ENCODE measurements at regions not wholly inside any gene's neighbourhood (a gene's known extent, or its start where the extent isn't known, plus 50 kb on each side); places are given as distances from the start of the nearest gene placed in this dataset.

DNA sequence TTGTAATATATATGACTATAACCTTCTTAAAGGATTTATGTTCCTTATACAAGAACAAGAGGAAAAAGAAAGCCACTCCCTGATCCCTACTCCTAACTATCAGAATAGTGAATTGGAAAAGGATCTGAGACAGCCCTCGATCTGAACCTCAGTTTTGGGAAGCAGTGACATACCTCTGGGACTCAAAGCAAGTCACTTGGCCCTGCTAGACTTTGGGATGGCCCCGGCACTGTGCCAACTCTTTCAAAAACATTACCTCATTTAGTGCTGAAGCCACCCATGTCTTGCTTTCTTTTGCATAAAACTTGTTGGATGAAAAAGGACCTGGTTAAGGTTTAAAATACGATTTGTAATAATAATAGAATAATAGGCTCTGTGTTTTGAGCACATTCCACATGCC, 447.3 kb downstream of the FGF9 start:
- no peak overlapping the region for H3K27ac Mint-ChIP-seq
- H3K9me3 Mint-ChIP-seq, result peaks cover 3% of the 10 kb centered on the region

DNA sequence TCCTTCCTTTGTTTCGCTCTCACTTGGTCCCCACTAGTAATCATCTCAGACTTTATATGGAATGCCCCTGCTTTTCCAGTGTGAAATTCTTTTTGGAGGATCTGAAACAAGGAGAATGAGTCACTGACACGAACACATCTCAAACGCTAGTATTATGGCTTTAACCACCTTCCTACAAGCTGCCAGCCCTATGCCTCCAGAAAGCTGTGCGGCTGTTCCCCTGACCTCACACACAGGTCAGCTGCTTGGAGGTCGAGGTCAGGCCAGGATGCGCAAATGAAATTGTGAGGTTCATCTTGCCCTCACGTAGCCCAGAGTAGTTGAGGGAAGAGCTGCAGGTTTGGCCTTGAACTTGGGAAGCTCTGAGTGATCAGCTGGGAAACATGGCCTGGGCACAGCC, 449.8 kb downstream of the FGF9 start:
- Mint-ChIP-seq H3K9me3 (no peaks in the 10 kb centered on the region), H3K36me3 (no peaks in the 10 kb centered on the region), H3K27ac (peak overlapping the region; percentile 2), H3K27me3 (no peaks in the 10 kb centered on the region), H3K4me1 (peaks cover 19% of the 10 kb centered on the region), H3K4me3 (no peak overlapping the region)
- peak; percentile 63 for ATAC-seq

More for the DNA sequence above, 447.3 kb downstream of the FGF9 start:
- Mint-ChIP-seq H3K4me3 (no peak overlapping the region), H3K27me3 (no peaks in the 10 kb centered on the region), H3K36me3 (peaks cover 11% of the 10 kb centered on the region), H3K4me1 (peaks cover 43% of the 10 kb centered on the region)
- no peak for ATAC-seq

DNA sequence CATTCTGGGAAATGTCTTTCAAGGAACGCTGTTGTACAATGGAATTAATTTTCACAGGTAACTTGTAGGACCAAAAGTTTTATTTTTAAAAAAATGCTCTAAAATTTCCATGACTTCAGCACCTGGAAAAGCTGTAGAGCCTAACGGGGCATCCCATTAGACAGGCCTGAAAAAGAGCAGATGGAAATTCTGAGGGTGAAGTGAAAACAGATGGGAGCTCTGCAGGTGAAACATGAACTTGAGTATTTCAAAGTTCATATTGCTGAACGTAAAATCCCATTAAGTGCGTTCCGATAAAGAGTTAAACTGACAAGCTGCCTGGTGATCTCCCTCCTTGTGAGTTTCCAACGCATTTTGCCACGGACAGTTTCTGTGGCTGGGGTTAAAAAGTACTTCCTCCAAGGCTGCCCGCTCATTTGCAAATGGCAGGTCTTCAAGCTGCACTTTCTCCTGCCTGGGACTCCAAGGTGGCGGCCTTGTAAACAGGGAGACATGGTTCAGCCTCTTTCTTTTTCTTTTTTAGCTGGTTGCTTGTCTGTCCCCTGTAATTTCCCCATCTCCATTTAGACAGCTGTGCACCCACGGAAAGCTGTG, 450.4 kb downstream of the FGF9 start:
- peak overlapping the region; percentile 82 for H3K27ac Mint-ChIP-seq
- peak overlapping the region; percentile 14 for H3K4me3 Mint-ChIP-seq
- H3K4me1 Mint-ChIP-seq, result peaks cover 24% of the 10 kb centered on the region
- H3K27me3 Mint-ChIP-seq, result no peaks in the 10 kb centered on the region
- no peaks in the 10 kb centered on the region for H3K9me3 Mint-ChIP-seq
- peak; percentile 66 for ATAC-seq
- no peaks in the 10 kb centered on the region for H3K36me3 Mint-ChIP-seq

DNA sequence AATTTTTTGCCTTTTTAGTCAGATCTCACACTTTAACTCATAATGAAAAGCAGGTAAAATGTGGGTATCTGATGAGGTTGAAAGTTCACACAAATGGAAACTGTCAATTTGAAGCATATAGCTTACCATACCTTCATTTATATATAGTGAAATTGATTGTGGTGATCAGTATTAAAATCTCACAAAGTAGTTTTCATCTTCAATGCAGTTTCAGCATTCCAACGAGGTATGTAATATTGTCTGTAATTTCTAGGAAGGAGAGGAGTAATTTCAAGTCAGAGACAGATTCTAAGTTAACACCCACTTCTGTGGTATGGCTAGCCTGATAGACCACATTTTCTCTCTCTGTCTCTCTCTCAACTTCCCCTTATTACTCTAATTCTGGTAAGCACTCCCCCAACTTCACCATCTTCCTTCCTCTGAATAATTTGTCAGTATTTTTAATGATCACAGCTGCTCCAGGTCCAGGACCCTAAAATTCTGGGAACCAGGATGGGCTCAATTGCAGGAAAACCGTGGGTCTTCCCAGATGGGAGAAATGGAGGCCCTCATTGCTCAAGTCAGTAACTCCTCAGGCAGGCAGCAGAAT, 455.7 kb downstream of the FGF9 start:
- peaks cover 26% of the 10 kb centered on the region for H3K4me1 Mint-ChIP-seq
- H3K4me3 Mint-ChIP-seq, result no peak overlapping the region
- peak; percentile 91 for ATAC-seq
- H3K36me3 Mint-ChIP-seq, result no peaks in the 10 kb centered on the region
- H3K27ac Mint-ChIP-seq, result no peak overlapping the region
- no peaks in the 10 kb centered on the region for H3K27me3 Mint-ChIP-seq
- peaks cover 3% of the 10 kb centered on the region for H3K9me3 Mint-ChIP-seq

DNA sequence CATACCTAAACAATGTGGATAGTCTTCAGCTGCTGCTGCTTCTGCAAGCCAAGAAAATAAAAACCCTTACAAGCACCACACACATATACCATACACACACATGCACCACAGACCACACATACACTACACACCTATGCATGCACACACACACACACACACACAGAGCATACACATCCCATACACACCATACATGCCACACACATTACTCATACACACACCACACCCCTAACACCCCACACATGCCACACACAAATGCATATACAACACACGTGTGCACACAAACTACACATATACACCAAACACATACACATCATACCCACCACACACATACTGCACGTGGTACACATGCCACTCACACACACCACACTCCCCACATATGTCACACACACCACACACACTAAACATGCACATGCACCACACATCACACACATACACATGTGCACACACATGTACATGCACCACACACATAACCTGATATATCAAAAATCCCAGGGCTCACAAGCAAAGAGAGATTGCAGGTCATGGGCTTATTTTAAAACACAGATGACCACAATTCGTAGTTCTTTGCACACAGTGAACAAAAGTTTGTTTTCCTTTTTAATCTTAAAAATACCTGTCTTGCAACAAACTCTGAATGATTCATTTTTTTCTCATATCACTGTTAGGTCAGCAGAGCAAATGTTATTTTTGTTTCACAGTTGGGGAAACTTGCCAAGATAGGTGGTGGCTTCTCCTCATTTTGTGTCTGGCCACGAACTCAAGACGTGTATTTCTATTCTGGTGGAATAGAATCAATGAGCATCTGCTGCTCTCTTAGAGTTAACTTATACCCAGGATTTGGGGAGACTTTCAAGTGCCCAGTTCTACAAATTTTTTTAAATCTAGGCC, 456.6 kb downstream of the FGF9 start:
- H3K27me3 Mint-ChIP-seq, result no peaks in the 10 kb centered on the region
- peaks cover 3% of the 10 kb centered on the region for H3K9me3 Mint-ChIP-seq
- H3K4me3 Mint-ChIP-seq, result no peak overlapping the region
- H3K4me1 Mint-ChIP-seq, result peaks cover 22% of the 10 kb centered on the region
- H3K36me3 Mint-ChIP-seq, result no peaks in the 10 kb centered on the region
- no peak overlapping the region for H3K27ac Mint-ChIP-seq
- ATAC-seq, result no peak

DNA sequence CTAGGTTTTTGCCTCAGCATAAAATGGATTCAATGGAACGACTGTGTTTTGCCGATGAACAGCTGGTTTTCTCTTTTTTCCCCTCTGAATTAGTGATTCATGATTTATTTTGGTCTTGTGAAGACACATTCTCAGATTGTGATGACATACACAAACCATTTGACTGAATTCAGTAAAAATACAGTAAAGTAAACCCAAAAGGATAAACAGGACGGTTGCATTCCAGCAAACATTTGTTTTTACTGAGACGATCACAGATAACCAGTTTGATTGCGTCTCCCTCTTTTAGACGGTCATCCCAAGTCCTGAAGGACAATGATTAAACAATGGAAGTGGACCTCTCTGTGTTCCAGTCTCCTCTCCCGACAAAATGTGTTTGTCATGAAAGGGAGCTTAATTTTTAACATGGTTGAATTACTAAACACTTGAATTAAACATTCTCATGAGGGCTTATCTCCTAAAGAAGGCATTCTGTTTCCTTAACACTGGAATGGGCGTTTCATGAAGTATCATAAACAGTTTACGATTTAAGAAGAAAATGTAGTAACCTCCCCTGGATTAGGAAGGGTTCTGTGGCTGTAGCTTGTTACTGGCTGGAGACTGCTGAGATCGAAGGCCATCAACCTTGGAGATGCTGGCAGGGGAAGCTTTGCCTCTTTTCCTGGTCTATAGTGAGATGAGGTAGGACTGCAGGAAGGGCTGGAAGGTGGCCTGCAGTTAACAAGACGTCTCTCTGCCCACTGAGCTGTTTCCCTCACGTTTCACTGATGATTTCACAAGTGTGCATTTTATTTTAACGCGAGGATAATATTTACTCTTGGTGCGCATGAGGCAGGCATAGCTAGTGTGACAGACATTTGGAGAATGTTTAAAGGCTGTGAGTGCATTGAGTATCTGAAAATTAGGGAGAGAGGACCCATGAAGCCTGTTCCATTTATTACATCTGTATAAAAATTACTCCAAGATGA, 457.9 kb downstream of the FGF9 start:
- peaks cover 22% of the 10 kb centered on the region for H3K4me1 Mint-ChIP-seq
- no peak overlapping the region for H3K27ac Mint-ChIP-seq
- H3K9me3 Mint-ChIP-seq, result peaks cover 3% of the 10 kb centered on the region
- no peak overlapping the region for H3K4me3 Mint-ChIP-seq
- no peaks in the 10 kb centered on the region for H3K27me3 Mint-ChIP-seq
- H3K36me3 Mint-ChIP-seq, result no peaks in the 10 kb centered on the region
- ATAC-seq, result no peak

DNA sequence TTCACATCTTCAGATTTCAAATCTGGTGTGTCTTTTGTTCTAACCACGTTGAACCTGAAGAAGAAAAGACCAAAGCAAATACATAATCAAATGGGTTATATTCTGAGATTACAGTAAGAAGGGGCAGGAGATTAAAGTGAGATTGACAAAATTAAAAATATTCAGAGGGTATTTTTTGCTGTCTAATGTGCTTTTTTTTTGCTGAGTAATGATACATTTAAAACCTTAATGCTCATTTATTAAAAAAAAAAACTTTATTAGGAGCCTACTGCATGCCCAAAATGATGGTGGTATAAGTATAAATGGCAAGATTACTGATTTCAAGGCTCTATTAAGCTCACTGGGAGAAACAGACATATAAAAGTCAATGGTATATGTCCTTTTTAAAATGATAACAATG, 459.4 kb downstream of the FGF9 start:
- peaks cover 3% of the 10 kb centered on the region for H3K9me3 Mint-ChIP-seq
- peaks cover 22% of the 10 kb centered on the region for H3K4me1 Mint-ChIP-seq
- ATAC-seq, result no peak
- H3K27ac Mint-ChIP-seq, result no peak overlapping the region
- no peaks in the 10 kb centered on the region for H3K36me3 Mint-ChIP-seq
- no peaks in the 10 kb centered on the region for H3K27me3 Mint-ChIP-seq
- no peak overlapping the region for H3K4me3 Mint-ChIP-seq

DNA sequence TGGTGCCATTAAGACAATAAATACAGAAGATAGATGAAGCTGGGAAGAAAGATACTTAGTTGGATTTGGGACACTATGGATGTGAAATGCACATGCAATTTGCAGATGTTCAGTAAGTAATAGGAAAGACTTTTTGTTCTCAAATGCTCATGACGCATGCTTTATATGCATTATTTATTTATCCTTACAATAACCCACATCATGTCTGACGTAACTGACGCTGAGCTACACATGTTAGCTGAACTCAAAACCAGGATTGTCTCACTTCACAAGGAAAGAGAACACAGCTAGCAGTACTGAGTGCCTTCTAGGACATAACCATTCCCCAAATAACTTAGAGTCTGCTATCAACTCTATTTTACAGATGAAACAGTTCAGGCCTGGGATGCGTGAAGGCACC, 463.4 kb downstream of the FGF9 start:
- no peaks in the 10 kb centered on the region for H3K36me3 Mint-ChIP-seq
- H3K9me3 Mint-ChIP-seq, result peaks cover 3% of the 10 kb centered on the region
- H3K4me1 Mint-ChIP-seq, result peaks cover 4% of the 10 kb centered on the region
- H3K27ac Mint-ChIP-seq, result no peak overlapping the region
- no peaks in the 10 kb centered on the region for H3K27me3 Mint-ChIP-seq
- H3K4me3 Mint-ChIP-seq, result no peak overlapping the region
- no peak for ATAC-seq

DNA sequence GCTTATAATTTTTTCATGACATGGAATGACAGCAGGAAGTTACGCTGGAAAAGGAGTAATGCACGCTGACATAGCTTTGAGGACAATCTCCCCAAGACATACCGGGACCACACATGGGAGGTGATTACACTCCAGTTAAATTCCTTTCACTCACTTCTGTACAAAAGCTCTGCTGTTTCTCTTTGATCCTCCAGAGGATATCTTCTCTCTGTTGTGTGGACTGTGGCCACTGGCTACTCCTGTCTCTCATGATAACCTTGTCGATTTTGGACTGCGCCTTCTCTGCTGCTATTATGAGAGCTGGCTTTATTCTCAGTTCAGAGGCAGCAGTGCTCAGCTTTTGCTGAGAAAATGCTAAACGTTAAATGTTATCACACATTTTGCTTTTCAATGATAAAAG, 464.6 kb downstream of the FGF9 start:
- Mint-ChIP-seq H3K27ac (no peak overlapping the region), H3K9me3 (no peaks in the 10 kb centered on the region)

DNA sequence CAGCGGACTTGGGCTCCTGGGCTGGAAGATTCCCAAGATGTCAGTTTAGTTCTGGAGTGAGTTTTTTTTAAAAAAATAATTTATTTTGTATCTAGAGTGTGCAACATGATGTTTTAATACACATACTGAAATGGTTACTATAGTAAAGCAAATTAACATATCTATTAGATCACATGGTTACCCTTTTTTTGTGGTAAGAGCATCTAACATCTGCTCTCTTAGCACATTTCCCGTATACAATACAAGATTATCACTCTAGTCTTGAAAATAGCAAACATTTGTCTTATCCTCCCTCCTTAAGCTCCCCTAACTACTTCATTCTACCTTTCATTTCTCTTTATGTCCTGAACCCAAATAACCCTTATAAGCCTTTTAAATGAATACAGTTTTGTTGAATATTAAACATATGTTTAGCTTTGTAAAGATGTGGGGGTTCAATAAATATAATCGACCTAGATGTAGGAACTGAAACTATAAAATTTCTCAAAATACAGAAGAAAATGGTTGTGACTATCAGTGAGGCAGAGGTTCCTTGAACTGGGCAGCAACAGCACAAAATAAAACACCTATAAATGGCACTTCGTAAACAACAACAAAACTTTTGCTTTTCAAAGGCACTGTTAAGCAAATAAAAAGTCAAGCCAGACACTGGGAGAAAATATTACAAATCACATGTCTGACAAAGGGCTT, 466.6 kb downstream of the FGF9 start:
- ATAC-seq, result no peak
- Mint-ChIP-seq H3K36me3 (no peaks in the 10 kb centered on the region), H3K27me3 (no peaks in the 10 kb centered on the region), H3K4me3 (no peak overlapping the region), H3K27ac (no peak overlapping the region), H3K4me1 (peaks cover 4% of the 10 kb centered on the region), H3K9me3 (no peaks in the 10 kb centered on the region)

More for the DNA sequence above, 464.6 kb downstream of the FGF9 start:
- H3K4me1 Mint-ChIP-seq, result peaks cover 4% of the 10 kb centered on the region
- no peak for ATAC-seq
- H3K27me3 Mint-ChIP-seq, result no peaks in the 10 kb centered on the region
- no peak overlapping the region for H3K4me3 Mint-ChIP-seq
- no peaks in the 10 kb centered on the region for H3K36me3 Mint-ChIP-seq

DNA sequence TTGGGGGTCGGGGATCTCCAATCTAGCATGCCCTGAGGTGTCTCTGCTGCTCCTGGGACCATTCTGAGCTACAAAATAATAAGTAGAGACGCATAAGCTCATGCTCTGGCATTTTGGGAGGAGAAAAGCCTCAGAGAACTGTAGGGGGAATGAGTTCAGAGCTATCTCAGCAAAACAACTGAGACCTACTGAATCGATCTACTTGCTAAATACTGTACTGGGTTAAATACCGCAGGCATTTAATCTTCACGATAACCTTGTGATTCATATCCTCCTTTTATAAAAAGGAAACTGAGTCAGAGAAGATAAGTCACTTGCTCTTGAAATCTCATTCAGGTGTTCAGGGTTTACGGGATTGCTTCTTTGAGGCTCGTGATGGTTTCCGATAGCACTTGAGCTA, 468.1 kb downstream of the FGF9 start:
- peaks cover 4% of the 10 kb centered on the region for H3K4me1 Mint-ChIP-seq
- H3K27ac Mint-ChIP-seq, result no peak overlapping the region
- no peaks in the 10 kb centered on the region for H3K9me3 Mint-ChIP-seq
- no peaks in the 10 kb centered on the region for H3K27me3 Mint-ChIP-seq
- no peak overlapping the region for H3K4me3 Mint-ChIP-seq
- H3K36me3 Mint-ChIP-seq, result no peaks in the 10 kb centered on the region
- no peak for ATAC-seq

DNA sequence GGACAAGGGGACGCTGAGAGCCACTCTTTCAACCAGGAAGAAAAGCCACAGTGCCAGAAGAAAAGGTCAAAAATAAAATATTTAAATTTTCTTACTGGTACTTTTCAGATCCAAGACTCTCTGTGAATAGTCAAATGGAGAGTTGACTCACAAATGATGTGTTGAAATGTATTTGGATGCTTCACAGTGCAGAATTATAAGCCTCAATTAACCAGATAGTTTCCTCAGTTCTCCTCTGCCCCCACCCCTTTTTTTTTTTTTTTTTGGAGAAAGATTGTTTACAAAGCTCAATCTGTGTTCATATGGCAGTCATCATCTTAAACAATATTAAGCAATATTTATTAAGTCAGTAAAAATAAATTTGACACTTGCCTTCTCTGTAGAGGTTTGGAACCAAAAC, 470.8 kb downstream of the FGF9 start:
- Mint-ChIP-seq H3K9me3 (peaks cover 3% of the 10 kb centered on the region), H3K36me3 (no peaks in the 10 kb centered on the region), H3K4me3 (no peak overlapping the region), H3K27ac (no peak overlapping the region), H3K27me3 (no peaks in the 10 kb centered on the region), H3K4me1 (peaks cover 4% of the 10 kb centered on the region)
- no peak for ATAC-seq

DNA sequence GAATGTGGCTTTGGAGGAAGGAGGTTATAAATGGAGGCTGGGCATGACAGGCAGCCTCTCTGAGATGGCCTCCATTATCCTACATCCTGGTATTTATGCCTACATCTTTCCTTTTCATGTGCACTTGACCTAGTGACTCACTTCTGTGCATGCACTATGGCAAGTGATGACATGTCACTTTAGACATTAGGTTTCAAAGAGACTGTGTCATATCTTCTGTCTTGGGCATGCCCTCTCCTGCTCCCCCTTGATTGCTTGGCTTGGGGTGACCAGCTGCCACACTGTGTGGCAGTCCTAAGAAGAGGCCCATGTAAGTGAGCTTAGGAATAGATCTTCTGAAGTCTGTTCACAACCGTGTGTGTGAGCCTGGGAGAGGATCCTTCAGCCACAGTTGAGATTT, 472.8 kb downstream of the FGF9 start:
- Mint-ChIP-seq H3K27ac (no peak overlapping the region), H3K36me3 (no peaks in the 10 kb centered on the region), H3K4me1 (no peaks in the 10 kb centered on the region), H3K9me3 (peaks cover 10% of the 10 kb centered on the region), H3K4me3 (no peak overlapping the region), H3K27me3 (no peaks in the 10 kb centered on the region)
- ATAC-seq, result no peak

DNA sequence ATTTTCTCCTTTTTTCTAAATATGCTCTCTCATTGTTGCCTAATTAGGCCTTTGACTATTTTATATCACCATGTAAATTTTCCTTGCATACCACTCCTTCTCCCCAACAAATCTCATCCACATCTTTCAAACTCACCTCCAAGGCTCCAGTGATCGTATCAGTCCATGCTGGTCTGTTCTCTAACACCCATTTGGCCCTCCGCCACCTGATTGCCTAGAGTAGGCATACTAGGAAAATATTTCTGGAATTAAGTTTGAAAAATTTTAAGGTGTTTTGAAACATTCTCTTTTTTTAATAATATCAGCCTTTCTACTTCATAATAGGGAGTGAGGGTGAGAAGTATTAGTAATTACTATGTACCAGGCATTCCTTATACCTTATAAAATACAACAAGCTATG, 473.9 kb downstream of the FGF9 start:
- H3K27ac Mint-ChIP-seq, result no peak overlapping the region
- no peaks in the 10 kb centered on the region for H3K4me1 Mint-ChIP-seq
- no peak overlapping the region for H3K4me3 Mint-ChIP-seq
- ATAC-seq, result no peak
- peaks cover 11% of the 10 kb centered on the region for H3K9me3 Mint-ChIP-seq
- no peaks in the 10 kb centered on the region for H3K36me3 Mint-ChIP-seq
- H3K27me3 Mint-ChIP-seq, result no peaks in the 10 kb centered on the region
